ENCODE measurements at regions not wholly inside any gene's neighbourhood (a gene's known extent, or its start where the extent isn't known, plus 50 kb on each side); places are given as distances from the start of the nearest gene placed in this dataset.
A peak's percentile ranks its signal among the peaks of the same experiment; 100 is the strongest.
"Not testable (repeated sequence)": the region's sequence is repeated elsewhere in the genome, so short reads cannot be mapped to it uniquely, and the experiment has no call there.

GRCh38 chr1:182301026-182301436, 90.6 kb downstream of the GLUL start:
- no peaks in the 10 kb centered on the region for H3K36me3 Mint-ChIP-seq (ENCODE audit: unreplicated experiment)
- no peak for DNase-seq
- H3K27ac Mint-ChIP-seq (ENCODE audit: unreplicated experiment): peak overlapping the region; percentile 49
- no peak for TF ChIP-seq CTCF (IDR thresholded peaks at IDR 0.05; ENCODE audit: partially characterized antibody, unreplicated experiment)
- no peak overlapping the region for H3K4me3 Mint-ChIP-seq (ENCODE audit: unreplicated experiment)
- peaks cover 4% of the 10 kb centered on the region for H3K9me3 Mint-ChIP-seq (ENCODE audit: unreplicated experiment)
- H3K27me3 Mint-ChIP-seq (ENCODE audit: unreplicated experiment): peaks cover 2% of the 10 kb centered on the region
- peaks cover 29% of the 10 kb centered on the region for H3K4me1 Mint-ChIP-seq (ENCODE audit: low read depth, unreplicated experiment)

GRCh38 chr1:182299728-182300616, 91.6 kb downstream of the GLUL start:
- TF ChIP-seq CTCF (IDR thresholded peaks at IDR 0.05; ENCODE audit: partially characterized antibody, unreplicated experiment): no peak
- DNase-seq: no peak
- H3K36me3 Mint-ChIP-seq (ENCODE audit: unreplicated experiment): no peaks in the 10 kb centered on the region
- peaks cover 2% of the 10 kb centered on the region for H3K27me3 Mint-ChIP-seq (ENCODE audit: unreplicated experiment)
- H3K4me1 Mint-ChIP-seq (ENCODE audit: low read depth, unreplicated experiment): peaks cover 29% of the 10 kb centered on the region
- no peak overlapping the region for H3K4me3 Mint-ChIP-seq (ENCODE audit: unreplicated experiment)
- peak overlapping the region; percentile 74 for H3K27ac Mint-ChIP-seq (ENCODE audit: unreplicated experiment)
- H3K9me3 Mint-ChIP-seq (ENCODE audit: unreplicated experiment): peaks cover 4% of the 10 kb centered on the region

GRCh38 chr1:182299054-182299727, 92.4 kb downstream of the GLUL start:
- peaks cover 25% of the 10 kb centered on the region for H3K4me1 Mint-ChIP-seq (ENCODE audit: low read depth, unreplicated experiment)

GRCh38 chr1:182297335-182297734, 94.3 kb downstream of the GLUL start:
- H3K36me3 Mint-ChIP-seq (ENCODE audit: unreplicated experiment): no peaks in the 10 kb centered on the region
- TF ChIP-seq CTCF (IDR thresholded peaks at IDR 0.05; ENCODE audit: partially characterized antibody, unreplicated experiment): no peak
- peaks cover 6% of the 10 kb centered on the region for H3K9me3 Mint-ChIP-seq (ENCODE audit: unreplicated experiment)
- H3K27ac Mint-ChIP-seq (ENCODE audit: unreplicated experiment): no peak overlapping the region
- H3K4me3 Mint-ChIP-seq (ENCODE audit: unreplicated experiment): no peak overlapping the region
- no peaks in the 10 kb centered on the region for H3K27me3 Mint-ChIP-seq (ENCODE audit: unreplicated experiment)
- no peak for DNase-seq
- H3K4me1 Mint-ChIP-seq (ENCODE audit: low read depth, unreplicated experiment): peaks cover 22% of the 10 kb centered on the region

More at GRCh38 chr1:182299054-182299727, 92.4 kb downstream of the GLUL start:
- H3K4me3 Mint-ChIP-seq (ENCODE audit: unreplicated experiment); H3K9me3 Mint-ChIP-seq (ENCODE audit: unreplicated experiment); H3K27me3 Mint-ChIP-seq (ENCODE audit: unreplicated experiment); DNase-seq; H3K36me3 Mint-ChIP-seq (ENCODE audit: unreplicated experiment): not testable (repeated sequence)
- peak overlapping the region; percentile 74 for H3K27ac Mint-ChIP-seq (ENCODE audit: unreplicated experiment)

- no peaks in the 10 kb centered on the region for H3K36me3 Mint-ChIP-seq (ENCODE audit: unreplicated experiment)
- H3K27me3 Mint-ChIP-seq (ENCODE audit: unreplicated experiment): no peaks in the 10 kb centered on the region
- DNase-seq: no peak
- H3K4me1 Mint-ChIP-seq (ENCODE audit: low read depth, unreplicated experiment): peaks cover 10% of the 10 kb centered on the region
- TF ChIP-seq CTCF (IDR thresholded peaks at IDR 0.05; ENCODE audit: partially characterized antibody, unreplicated experiment): no peak
- H3K4me3 Mint-ChIP-seq (ENCODE audit: unreplicated experiment): no peak overlapping the region
- peaks cover 5% of the 10 kb centered on the region for H3K9me3 Mint-ChIP-seq (ENCODE audit: unreplicated experiment)
- no peak overlapping the region for H3K27ac Mint-ChIP-seq (ENCODE audit: unreplicated experiment)
Measured at GRCh38 chr1:182295697-182296096, 95.9 kb downstream of the GLUL start.

All from glutamatergic neuron (in vitro differentiated cells).